IPS DF 19.7 (cell line): ENCODE measurements at regions not wholly inside any gene's neighbourhood (a gene's known extent, or its start where the extent isn't known, plus 50 kb on each side); places are given as distances from the start of the nearest gene placed in this dataset.

ENCODE experiments used
- DNase-seq: peaks from one replicate; pipeline ENCODE4 v3.0.0-alpha.2; 2013; ENCODE audit warnings: low read depth, low spot score

DNA sequence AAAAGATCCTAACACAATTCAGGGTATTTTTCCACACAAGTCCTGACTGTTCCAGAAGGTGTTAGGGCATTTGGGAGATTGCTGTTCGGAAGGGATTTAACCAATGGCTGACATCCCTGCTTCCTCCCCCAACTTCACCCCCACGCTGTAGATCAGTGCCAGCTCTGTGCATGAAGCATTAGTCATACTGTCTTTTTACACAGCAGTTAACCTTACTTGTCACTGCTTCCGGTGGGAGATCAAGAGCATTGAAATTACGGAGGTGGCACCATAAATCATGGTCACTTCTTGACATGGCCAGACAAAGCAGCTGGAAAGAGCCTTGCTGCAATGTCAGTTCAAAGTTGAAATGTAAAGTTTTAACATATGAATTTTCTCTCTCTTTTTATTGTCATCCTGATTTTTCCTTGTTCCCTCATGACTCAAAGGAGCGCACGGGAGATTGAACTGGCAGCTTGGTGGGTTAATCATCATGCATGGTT, 70.2 kb downstream of the HRH4 start:
- no peak for DNase-seq

DNA sequence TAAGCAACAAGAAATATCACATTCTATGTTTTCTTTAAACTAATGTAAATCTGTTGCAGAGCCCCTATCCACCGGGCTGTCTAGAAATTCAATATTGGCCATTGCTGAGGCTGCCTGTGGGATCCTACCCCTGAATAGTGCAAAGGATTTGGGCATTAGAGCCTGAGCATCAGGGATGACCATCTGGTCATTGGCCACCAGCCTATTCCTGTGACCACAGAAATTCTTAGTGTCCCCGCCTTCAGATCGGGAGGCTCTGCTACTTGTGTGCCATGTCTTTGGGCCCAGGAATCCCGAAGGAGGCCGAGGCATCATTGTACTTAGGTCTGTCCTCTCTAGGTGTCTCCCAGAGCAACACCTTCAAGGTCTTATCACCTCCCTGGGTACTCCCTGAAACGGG, 73.8 kb downstream of the HRH4 start:
- no peak for DNase-seq

DNA sequence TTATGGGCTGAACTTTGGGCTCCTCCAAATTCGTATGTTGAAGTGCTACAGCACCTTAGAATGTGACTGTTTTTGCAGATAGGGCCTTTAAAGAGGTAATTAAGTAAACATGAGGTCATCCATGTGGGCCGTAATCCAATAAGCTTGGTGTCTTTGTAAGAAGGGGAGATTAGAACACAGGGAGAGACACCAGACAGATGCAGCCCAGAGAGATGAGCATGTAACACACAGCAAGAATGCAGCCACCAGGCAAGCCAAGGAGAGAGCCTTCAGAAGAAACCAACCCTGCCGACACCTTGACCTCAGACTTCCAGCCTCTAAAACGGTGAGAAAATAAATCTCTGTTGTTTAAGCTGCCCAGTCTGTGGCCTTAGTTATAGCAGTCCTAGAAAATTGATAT, 74.3 kb downstream of the HRH4 start:
- DNase-seq: no peak

DNA sequence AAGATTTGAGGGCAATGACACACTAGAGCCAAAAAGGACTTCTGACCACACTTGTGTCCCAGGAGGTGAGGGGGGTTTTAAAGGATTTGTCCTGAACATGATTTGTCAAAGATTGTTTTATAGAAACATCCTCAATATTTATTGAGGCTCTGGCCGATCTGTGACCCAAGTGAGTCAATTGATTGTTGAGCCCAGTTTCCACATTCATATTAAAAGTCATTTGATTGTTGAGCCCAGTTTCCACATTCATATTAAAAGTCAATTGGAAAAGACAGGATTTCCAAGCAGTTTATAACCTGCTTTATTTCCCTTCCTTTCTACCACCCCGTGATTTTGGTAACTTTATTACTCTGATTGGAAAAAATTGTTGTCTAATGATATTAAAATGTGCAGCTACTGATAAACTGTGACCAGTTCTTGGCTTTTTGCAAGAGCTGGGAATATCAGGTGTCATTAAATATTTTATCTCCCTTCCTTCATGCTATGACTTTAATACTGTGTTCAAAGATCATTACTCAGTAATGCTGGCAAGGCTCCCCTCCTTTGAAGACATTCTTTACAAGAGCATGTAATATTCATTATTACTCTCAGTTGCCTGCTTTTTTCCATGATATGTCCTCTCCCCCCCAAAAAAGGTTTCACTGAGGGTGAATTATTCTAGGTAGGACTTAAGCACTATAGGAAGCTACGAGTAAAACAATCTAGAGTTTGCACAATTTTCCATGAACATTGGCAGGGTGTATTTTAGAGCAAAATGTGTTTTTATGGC, 75.3 kb downstream of the HRH4 start:
- no peak for DNase-seq

DNA sequence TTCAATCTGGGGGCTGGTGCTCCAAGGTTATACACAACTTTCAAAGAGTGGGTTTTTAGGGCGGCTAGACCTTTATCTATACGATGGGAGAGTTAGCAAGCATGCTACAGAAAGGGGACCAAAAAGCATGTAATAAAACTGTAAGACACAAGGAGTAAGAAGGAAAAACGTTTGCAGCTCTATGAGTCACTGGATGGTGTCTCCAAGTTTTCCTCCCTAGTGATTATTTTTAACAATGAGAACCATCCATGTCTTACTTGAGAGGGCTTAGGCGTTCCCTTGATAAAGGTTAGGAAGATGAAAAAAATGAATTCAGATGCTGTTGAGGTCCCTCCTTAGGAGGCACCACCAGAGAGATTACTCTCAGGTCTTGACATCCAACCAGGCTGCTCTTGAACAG, 75.9 kb downstream of the HRH4 start:
- no peak for DNase-seq

DNA sequence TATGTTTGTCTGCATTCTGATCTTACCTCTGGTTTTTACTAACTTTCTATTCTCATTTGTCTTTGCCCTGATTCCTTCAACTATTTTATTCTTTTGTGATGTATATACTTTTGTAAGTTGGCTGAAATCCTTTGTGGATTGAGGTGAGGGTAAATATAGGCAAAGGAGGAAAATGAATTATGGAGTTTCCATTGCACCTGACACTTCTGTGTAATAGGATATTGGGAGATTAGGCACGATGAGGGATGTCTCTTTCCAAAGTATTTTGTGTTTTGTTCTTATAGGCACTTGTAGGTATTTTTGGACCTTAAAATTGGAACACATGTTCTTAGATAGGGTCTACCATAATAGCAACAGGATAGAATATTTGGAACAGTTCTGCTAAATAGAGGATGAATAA, 76.4 kb downstream of the HRH4 start:
- no peak for DNase-seq

DNA sequence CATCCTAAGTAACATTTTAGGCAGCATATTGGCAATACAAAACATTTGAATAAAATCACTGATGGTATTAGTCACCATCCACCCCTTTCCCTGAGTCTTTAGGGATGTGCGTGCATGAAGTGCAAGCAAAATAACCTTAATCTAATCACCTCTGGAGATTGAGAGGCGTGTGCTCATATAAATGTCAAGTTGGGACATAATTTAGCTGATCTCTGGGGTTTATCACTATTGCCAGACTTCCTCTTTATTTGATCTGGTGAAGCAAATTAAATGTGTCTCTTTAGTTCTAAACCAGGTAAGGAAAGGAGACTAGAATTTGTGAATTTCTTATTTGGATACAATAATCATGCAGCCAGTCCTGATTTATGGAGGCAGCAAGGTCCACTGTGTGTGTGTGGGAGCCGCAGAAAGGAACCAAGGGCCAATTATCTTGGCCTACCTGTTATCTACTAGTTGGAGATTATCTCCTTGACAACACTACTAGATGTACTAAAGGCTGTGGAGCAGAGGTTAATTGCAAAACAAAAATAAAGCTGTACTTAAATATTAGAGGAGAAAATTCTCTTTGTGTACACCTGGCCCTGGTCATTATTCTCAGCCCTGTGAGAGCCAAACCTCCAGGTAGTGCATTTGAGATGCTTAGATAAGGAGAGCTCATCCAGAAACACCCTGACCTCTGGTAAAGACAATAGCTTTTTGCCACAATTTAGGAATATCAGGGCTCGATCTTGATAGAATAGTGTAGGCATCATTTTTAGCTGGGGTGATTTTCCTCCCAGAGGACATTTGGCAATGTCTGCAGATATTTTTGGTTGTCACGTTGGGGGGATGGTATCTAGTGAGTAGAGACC, 78.2 kb downstream of the HRH4 start:
- no peak for DNase-seq

DNA sequence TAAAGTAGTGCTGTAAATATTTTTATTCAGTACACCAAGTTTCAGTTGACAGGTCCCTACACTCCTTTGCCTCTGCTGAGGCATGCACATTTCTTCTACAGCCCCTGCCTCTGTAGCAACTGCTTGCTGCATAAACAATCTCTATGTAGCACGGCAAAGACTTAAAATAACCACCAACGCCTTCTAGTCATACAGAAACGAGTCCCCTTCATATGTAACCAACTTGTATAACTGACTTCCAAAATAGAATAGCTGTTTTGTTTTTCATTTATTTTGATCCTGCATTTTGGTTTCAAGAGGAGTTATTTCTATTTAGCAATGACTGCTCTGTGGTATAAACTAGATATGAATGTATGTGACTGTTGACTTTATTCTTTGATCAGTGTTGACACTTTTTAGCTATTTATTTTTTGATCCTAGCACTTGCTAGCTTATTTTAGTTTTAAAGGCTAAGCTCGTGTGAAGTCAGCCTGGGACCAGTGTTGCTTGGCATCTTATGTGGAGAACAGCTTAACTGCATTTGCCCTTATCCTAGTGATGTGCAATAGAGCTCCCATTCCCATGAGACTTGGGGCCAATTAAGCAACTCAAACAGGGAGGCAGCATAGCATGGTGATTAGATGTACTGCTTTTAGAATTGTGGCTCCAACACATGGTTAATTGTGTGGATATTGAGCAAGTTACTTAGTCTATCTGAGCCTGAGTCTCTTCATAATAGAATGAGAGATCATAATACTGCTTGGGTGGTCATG, 79.6 kb downstream of the HRH4 start:
- DNase-seq: no peak

DNA sequence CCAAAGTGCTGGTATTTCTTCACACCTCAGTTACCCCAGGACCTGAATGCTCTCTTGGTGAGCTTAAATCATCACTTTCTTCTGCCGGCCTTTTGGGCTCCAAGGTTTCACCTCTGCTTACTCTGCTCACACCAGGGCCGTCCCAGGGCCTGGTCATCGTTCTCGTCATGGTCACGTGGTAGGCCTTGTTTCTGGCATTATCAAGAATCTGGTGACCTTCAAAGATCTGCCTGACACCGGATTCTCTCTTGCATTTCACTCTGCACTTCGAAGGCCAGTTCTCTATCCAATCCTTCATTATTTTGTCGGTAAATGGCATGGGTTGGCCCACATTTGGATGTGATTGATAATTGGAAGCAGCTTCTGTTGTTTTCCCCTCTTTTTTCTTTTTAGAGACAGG, 80.5 kb downstream of the HRH4 start:
- no peak for DNase-seq

DNA sequence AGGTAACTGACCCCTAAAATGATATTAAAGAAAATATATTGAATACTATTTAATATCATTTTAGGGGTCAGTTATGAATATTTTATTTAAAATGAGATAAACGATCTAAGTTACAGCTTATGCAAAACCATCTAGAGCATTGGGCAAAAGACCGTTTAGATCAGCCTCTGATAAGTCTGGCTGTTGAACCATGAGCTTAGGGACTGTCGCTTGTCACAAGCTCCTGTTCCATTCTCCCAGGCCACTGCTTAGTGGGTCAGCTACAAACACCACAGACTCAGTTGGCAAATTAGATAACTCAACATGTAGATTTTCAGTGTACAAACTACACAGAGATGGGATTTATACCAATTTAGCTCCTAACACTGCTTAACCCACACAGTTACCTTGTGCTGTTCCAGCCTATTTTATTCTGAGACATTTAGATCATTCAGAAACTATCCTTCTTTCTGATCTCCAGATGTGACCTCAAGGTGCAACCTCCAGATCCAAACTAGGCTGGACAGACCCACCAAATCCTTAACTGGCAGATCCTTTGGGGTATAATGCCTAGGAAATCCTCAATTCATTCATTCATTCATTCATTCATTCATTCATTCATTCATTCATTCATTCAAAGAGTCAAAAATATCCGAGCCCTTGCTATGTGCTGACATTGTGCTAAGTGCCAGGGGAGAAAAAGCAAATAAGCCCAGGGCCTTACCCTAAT, 82.8 kb downstream of the HRH4 start:
- no peak for DNase-seq

DNA sequence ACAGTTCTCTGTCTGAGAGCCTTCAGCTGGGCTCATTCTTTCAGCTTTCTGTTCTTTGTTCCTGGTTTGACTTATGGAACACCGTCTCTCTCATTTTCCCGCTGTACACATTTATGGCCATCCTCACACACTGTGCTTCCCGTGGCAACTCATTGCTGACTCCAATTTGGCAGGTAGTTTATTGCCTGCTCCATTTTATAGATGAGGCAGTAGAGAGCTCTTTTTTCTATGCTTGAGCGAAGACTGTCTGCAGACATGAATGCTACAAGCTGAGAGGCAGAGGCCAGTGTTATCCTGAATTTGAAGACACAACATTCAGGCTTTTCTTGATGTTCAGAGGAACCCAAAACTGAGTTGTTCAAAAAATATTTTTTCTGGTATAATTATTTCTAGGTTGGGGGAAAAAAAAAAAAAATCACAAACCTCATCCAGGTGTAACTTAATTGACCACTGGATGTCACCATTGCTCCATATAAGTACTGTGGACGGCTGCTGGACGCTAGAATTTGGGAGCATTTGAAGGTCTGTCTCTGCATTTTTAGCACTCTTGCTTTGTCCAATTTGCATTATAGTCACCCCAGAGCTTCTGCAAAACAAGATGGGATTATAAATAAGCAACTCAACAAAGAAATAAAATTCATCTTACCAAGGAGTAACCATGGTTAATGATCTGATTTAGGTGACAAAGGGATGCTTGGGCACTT, 83.5 kb downstream of the HRH4 start:
- no peak for DNase-seq

DNA sequence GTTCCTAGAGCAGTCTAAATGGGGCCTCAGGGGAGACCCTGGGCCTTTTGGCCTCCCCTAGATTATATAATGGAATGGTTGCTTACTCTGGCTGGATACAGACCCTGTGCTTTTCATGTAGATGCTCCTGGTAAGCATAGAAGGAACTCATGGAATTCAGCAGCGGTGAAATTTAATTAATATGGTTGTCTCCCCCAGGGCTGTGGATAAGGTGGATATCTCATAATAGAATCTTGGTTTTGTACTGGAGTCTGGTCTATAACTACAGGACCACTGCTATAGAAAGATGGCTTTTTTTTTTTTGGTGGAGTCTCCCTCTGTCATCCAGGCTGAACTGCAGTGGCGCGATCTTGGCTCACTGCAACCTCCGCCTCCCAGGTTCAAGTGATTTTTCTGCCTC, 84.5 kb downstream of the HRH4 start:
- DNase-seq: no peak

DNA sequence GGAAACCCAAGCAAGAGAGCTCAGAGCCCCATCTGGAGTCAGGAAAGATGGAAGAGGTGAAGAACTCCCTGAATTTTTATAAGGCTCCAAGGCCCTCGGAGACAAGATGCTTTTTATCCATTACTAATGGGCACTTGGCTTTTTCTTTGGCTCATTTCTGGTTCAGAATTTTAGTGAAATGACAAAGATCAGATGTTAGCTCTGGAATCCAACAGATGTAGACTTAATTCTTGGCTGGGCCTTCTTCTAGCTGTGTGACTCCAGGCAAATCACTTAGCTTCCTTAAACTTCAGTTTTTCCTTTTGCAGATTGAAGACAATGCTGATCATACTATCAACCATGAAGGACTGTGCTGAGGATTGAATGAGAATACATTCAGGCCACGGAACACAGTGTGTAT, 85.2 kb downstream of the HRH4 start:
- DNase-seq: no peak

DNA sequence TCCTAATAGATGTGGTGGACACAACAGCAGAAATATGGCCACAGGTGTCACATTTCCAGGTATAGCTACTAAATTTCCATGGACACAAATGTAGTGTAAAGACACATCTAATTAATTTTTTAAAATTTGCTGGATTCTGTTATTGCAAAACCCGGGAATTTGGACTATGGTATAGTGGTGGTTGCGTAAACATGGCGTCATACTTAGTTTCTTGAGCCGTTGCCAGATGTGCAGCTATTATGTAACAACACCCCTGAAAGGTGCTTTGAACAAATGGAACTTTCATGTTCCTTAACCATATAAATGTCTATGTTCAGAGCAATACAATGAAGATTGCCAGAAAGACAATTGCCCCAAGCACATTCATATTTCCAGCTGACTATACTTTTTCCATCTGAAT, 85.9 kb downstream of the HRH4 start:
- no peak for DNase-seq

DNA sequence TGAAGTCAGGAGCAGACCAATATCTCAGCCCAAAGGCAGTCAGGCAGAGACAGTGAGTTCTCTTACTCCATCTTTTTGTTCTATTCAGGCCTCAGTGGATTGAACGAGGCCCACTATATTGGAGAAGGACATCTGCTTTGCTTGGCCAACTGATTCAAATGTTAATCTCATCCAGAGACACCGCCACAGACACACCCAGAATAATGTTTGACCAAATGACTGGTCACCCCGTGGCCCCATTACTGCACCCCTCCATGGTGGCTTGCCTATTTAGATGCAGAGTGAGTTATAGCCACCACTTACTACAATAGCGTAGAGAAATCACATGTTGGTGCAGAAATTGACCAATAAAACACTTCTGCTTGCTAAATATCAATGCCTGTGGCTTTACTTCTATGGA, 88.1 kb downstream of the HRH4 start:
- no peak for DNase-seq

DNA sequence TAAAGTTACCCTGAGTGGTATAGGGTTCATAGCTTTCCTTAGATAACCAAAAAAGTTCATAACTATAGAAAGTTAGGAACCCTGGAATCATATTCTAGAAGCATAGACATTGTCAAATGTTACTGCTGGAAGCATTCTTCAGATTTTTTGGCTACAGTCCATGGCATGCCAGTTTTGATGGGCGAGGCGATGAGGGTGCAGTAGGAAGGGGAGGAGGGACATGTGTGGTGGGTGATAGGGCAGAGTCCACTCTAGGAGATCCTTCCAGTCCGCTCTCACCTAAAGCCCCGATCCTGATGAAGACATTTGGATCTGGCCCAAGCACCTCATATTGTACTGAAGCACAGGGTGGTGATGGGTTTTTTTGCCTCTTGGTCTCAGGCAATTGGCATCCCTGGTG, 91.8 kb downstream of the HRH4 start:
- DNase-seq: no peak

DNA sequence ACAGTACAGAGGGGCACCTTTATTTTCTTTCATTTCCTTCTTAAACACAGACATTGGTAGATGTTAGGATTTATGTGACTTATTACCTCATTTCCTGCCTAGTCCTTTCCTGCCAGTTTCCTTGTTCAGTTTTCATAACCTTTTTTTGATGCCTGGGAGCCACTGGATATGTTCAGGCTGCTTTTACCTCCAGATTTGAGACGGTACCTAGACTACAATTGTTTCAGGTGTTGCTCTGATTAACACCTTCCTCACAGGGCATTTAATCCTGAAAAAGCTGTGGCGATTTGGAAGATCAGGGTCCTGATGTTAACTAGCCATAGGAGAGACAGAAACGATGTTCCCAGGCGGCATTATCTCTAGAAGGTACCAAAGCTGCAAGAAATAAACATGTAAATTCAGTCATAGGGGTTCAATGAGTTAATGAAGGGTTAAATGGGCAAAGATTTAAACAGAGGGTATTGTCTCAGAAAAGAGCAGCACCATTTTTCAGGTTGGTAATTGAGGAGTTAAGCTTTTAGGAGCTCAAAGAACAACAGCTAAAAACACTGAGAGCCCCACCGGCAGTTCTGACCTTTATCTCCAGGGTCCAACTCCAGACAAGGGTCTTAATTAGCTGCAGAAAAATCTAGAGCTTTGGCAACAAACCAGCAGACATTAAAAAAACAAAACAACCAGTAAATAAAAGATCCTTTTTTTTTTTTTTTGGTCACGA, 93.3 kb downstream of the HRH4 start:
- no peak for DNase-seq

DNA sequence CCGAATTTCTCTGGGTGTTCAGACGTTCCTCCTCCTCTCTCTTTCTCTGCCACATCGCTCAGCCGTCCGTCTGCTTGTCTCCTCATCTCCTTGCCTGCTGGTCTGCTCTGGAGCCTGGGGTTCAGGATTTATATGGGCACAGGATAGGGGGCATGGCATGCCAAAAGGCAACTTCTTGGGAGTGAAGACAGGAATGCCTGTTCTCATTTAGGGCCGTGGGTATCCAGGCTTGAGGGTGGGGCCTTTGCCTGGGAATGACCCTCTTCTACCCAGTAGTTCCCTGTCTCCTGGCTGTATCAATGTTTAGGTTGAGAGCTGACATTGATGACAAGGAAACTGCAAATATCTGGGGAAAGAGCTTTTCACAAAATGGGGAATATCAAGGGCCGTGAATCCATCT, 98.0 kb downstream of the HRH4 start:
- DNase-seq: no peak

DNA sequence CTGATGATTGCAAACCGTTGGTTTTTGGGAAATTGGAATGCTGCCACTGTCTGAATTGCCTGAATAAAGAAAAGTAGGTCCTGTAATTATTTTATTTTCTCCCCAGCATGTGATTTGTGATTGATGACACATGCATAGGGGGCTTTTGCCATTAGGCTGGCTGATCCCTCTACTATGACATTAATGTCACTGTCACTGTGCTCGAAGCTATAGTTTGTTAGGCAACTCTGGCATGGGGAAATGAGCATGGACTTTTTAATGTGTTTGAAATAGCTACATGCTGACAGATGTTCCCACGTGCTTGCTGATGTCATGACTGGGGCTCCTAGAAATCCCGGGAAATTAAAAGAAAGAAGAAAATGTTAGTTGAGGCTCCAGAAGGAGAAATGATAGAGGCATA, 99.1 kb downstream of the HRH4 start:
- DNase-seq: no peak

DNA sequence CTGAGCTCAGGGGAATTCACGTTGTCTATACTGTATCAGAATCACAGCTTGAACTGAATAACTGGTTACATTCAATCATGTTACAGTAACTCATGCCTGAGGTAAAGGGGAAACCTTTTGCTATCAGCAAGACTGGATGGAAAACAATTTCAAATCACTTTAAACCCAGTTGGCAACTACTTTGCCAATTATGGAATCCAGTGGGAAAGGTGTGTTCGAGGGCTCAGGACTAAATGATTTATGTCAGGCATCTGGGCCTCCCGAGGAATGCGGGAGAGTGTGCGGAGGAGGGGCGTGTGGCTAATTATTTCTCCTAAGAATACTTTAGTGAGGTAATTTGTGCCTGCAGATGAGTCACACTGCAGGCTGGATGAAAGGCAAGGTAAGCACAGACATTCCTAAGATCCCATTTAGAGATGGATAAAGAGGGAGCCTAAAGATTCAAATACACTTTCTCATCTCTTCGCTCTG, 100.1 kb downstream of the HRH4 start:
- peak; percentile 33 for DNase-seq
